ENCODE measurements at regions not wholly inside any gene's neighbourhood (a gene's known extent, or its start where the extent isn't known, plus 50 kb on each side); places are given as distances from the start of the nearest gene placed in this dataset.

GRCh38 chr12:116463366-116463765 lies 95.8 kb upstream of the MAP1LC3B2 start:
- DNase-seq, result no peak

GRCh38 chr12:116465407-116465806 lies 93.8 kb upstream of the MAP1LC3B2 start:
- DNase-seq, result no peak

DNA sequence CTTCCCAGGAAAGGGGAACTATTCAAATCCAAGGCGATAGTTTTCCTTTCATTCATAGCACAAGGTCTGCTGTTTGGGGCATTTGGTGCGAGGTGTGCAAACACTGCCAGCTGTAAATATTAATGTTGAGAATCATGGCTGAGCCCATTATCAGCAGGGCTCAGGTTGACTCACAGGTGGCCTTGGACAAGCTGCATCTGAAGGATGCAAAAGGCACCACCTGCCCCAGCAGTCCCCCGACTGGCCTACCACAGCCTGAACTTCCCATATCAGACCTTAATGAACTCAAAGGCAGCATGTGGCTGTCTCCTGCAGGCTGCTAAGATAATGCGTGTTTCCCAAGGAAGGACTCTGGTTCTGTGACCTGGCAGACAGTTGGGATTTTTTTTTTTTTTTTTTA lies 93.3 kb upstream of the MAP1LC3B2 start:
- DNase-seq, result no peak

GRCh38 chr12:116466536-116466935 lies 92.6 kb upstream of the MAP1LC3B2 start:
- no peak for DNase-seq

DNA sequence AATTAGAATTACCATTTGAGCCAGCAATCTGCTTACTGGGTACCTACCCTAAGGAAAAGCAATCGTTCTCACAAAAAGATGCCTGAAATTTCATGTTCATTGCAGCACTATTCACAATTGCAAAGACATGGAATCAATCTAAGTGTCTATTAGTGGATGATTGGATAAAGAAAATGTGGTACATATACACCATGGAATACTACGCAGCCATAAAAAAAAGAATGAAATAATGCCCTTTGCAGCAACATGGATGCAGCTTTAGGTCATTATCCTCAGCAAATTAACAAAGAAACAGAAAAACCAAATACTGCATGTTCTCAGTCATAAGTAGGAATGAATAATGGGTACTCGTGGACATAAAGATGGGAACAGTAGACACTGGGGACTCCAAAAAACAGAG lies 89.8 kb upstream of the MAP1LC3B2 start:
- no peak for DNase-seq

- no peak for DNase-seq
Observed at GRCh38 chr12:116471544-116471943, 87.6 kb upstream of the MAP1LC3B2 start.

DNA sequence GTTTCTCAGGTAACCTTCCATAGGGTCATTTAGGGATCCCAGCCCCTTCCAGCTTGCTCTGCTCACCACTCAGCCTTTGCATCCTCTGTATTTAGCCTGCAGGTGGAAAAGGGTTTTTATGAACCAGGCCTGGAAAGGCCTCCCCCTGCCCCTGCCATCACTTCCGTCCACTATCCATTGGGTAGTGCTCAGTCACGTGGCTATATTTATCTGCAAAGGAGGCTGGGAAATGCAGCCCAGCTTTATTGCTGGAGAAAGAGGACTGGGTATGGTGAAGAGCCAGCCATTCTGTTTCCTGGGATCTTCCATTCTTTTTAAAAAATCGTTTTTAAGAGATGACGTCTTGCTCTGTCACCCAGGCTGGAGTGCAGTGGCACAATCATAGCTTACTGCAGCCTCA lies 87.0 kb upstream of the MAP1LC3B2 start:
- DNase-seq, result no peak

GRCh38 chr12:116473416-116473815 lies 85.8 kb upstream of the MAP1LC3B2 start:
- DNase-seq, result no peak

DNA sequence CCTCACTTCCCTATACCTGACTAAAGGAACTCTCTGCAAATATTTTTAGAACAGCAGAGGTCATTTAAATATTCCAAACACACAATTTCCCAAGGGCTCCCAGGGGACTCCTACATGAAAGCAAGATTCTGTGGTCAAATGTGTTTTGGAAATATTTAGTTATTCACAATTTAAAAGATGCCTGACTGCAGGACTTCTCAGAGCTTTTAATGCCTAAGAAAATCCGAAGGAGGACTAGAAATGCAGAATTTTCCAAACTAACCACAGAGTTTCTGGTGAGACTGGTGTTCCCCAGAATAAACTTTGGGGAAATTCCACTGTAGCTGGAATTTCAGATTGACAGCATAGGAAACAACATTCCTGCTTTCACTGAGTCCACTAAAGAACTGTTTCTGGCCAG lies 84.8 kb upstream of the MAP1LC3B2 start:
- no peak for DNase-seq

- no peak for DNase-seq
Observed at GRCh38 chr12:116474899-116475298, 84.3 kb upstream of the MAP1LC3B2 start.

DNA sequence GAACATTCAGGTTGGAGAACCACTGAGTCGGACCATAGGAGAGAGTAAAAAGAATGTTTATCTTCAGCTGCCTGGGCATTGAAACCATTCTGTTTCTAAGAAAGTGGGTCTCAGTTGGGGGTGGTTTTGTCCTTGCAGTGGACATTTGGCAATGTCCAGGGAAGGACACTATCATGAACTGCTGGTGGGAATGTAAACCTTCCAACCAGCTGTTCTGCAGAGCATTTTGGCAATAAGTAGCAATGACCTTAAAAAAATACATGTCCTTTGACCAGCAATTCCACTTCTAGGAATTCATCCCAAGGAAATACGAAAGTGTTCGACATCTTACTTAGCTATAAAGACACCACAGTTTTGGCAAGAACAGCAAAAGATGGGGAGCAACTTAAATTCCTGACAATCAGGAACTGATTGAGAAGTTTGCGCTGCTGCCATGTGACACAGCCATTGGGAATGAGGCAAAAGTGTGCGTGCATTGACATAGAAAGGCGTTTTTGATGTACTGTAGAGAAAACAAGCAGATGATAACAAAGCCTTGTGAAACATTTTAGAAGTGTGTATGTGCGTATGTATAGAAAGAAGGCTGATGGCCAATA lies 82.9 kb upstream of the MAP1LC3B2 start:
- DNase-seq, result no peak

GRCh38 chr12:116478243-116478773 lies 80.9 kb upstream of the MAP1LC3B2 start:
- no peak for DNase-seq

GRCh38 chr12:116480210-116480810 lies 78.9 kb upstream of the MAP1LC3B2 start:
- DNase-seq, result peak; percentile 33

DNA sequence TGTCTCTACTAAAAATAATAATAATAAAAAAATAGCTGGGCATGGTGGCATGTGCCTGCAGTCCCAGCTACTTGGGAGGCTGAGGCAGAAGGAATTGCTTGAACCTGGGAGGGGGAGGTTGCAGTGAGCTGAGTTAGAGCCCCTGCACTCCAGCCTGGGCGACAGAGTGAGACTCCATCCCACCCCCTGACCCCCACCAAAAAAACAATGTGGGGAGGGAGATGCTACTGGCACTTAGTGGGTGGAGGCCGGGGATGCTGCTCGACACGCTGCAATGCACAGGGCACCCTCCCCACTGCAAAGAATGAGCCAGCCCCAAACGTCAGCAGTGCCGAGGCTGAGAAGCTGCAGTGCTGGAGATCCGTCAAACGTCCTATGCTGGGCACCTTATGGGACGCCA lies 77.5 kb upstream of the MAP1LC3B2 start:
- DNase-seq, result no peak

DNA sequence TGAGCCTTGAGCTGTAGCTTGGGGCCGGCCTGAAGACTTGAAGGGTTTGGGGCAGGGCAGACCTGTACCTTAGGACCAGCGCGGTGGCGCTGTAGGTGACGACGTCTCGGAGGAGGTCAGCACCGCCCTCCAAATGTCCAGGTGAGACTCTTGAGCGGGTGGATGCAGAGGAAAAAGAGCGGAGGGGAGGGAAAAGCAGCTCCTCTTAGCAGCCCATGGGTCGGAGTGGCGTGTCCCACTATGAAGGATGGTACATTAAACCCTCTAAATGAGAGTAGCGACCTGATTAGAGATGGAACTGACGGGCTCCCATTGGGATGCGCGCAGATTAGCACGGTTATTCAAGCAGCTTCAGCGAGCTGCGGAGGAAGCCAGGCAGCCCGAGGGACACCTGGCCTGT lies 77.0 kb upstream of the MAP1LC3B2 start:
- no peak for DNase-seq

DNA sequence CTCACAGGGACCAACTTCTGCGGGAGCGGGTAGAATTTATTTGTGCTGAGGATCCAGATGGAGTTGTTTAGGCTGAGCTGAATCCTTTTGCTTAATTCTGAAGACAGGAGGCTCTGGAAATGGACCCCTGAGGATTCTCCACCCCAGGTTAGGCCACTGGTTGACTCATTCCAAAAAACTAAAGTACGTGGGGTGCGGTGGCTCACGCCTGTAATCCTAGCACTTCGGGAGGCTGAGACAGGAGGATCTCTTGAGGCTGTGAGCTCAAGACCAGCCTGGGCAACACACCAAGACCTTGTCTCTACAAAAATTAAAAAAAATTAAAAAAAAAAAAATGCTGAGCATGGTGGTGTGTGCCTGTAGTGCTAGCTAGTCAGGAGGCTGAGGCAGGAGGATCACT lies 76.3 kb upstream of the MAP1LC3B2 start:
- DNase-seq, result no peak

DNA sequence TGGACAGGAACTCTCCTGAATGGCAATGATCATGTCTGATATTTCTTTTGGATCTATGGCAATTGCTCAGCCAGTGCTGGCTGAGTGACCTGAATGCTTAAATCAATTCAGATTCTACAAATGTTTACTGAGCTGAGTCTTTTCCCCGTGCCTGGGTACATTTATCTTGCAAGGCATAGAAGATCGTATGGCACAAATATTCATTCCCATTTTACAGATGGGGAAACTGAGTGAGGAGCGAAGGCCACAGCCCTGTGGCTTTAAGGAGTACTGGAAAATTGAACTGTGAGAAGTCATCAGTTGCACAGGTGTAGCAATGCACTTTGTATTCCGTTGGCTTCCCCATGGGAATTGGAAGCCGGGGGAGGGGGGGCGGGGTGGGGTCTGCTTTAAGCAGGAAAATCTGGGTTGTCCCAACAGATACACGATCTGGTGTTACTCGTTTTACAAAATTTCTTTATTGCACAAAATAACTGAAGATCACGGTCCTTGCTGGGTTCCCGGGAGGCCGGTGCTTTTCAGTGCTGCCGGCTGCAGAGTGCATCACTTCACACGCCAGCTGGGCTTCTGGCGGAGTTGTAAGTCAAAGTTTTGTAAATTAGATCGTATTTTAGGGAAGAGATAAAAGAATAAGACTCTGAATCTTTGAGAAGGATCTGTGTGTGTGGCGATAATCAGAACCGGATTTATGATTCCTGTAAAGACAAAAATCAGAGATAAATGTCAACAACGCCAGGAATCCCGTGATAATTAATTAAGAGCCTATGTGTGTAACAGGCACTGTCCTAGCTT lies 75.0 kb upstream of the MAP1LC3B2 start:
- DNase-seq, result no peak

- DNase-seq, result no peak
Observed at GRCh38 chr12:116484807-116485206, 74.4 kb upstream of the MAP1LC3B2 start.

DNA sequence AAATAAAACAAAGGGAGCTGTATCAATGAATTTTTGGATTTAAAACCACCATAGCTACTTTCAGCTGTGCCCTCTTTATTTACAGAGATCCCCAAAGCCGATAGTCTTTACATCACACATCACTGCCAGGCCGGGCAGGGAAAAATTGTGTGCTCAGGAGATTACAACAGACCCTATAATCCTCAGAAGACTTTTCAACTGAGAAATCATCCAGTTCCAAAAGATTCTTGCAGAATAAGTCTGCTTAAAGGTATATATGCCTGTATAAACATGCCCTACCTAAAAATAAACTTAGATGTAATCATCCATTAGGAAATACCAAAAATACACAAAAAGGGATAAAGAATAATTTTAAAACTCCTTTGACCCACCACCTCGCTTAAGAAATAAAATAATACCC lies 70.1 kb upstream of the MAP1LC3B2 start:
- no peak for DNase-seq

DNA sequence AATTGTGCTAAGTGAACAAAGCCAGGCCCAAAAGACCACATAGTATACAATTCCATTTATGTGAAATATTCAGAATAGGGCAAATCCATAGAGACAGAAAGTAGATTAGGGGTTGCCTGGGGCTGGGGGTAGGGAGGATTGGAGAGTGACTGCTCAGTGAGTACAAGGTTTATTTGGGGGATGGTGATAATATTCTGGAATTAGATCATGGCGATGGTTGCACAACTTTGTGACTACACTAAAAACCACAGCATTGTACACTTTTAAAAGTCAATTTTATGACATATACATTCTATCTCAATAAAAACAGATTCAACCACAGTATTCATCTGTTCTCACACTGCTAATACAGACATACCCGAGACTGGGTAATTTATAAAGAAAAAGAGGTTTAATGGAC lies 68.7 kb upstream of the MAP1LC3B2 start:
- DNase-seq, result no peak

DNA sequence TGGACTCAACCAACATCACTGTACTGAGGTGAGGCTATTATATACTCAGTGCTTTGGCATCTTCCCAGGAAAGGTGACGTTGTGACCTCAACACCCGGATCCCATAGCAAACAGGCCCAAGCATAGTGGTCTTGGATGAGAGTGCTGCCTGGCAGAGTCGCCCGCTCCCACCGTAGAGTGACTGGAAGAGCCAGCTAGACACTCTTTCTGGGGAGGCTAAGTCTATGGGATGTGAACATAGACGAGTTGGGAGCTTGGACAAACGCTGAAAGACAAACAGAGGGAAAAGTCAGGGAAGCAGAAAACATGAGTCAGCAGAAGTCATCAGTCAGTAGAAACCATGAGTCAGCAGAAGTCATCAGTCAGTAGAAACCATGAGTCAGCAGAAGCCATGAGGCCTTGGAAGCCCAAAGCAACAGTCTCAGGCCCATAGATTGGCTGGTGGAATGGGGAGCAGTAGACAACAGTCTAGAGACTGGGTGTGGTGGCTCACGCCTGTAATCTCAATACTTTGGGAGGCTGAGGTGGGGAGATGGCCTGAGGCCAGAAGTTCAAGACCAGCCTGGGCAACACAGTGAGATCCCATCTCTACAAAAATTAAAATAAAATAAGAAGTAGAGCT lies 66.4 kb upstream of the MAP1LC3B2 start:
- DNase-seq, result no peak

DNA sequence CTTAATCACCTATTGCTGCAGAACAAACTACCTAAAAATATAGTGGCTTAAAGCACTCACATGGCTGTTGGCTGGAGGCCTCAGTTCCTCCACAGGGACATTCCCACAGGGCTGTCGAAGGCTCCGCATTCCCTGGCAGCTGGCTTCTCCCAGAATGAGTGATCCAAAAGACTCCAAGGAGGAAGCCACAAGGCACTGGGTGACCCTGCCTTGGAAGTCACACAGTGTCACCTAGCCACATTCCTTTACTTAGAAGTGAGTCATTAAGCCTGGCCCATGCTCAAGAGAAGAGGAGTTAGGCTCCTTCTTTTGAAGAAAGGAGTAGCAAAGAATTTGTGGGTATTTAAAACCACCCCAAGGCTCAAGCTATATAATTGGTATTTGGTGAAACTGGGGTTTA lies 63.9 kb upstream of the MAP1LC3B2 start:
- DNase-seq, result no peak

- no peak for DNase-seq
Observed at GRCh38 chr12:116497051-116497591, 62.1 kb upstream of the MAP1LC3B2 start.

Data from CD4-positive, alpha-beta T cell treated with Interleukin-17A for 4 hours (primary cell).